GM19463 (cell line): ENCODE measurements at regions not wholly inside any gene's neighbourhood (a gene's known extent, or its start where the extent isn't known, plus 50 kb on each side); places are given as distances from the start of the nearest gene placed in this dataset.

Experiments used
- ATAC-seq: cut with Tn5 transposase; IDR thresholded peaks from one replicate; pipeline ENCODE4 v1.9.1; 2021; ENCODE audit warnings: mild to moderate bottlenecking, moderate library complexity; ENCODE audit not compliant: unreplicated experiment

DNA sequence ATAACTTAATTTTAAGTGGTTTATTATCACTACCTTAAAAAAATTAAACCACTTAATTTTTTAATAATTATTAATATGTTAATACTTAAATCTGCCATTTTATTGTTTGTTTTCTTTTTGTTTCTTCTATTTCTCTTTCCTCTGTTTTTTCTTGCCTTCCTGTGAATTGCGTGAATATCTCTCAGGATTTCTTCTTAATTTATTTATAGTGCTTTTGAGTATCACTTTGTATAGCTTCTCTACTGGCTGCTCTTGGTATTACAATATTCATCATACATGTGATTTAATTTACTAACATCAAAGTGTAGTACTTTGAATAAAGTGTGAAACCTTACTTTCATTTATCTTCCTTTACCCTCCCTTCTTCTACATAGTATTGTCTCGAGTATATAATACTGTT, 349.5 kb upstream of the CPXCR1 start:
- ATAC-seq, result no peak

GRCh38 chrX:88416002-88416401, 331.0 kb upstream of the CPXCR1 start:
- no peak for ATAC-seq

DNA sequence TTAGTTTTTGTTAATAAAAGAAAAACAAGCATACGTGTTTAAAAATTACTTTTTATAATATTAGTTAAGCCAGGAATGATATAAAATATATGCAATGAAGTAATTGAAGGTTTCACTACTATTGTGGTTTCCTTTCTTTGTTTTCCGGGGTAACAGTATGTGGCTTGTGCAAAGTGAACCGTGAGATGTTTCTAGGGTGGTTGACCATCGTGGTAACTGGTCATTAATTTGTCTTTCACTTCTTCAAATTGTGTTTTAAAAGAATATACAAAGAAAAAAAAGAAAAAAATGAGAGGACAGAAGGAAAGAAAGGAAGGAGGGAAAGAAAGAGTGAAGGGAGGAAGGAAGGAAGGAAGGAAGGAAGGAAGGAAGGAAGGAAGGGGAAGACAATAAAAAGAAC, 330.1 kb upstream of the CPXCR1 start:
- no peak for ATAC-seq

GRCh38 chrX:88424071-88424470, 323.0 kb upstream of the CPXCR1 start:
- ATAC-seq, result no peak

GRCh38 chrX:88424541-88424940, 322.5 kb upstream of the CPXCR1 start:
- ATAC-seq, result no peak

DNA sequence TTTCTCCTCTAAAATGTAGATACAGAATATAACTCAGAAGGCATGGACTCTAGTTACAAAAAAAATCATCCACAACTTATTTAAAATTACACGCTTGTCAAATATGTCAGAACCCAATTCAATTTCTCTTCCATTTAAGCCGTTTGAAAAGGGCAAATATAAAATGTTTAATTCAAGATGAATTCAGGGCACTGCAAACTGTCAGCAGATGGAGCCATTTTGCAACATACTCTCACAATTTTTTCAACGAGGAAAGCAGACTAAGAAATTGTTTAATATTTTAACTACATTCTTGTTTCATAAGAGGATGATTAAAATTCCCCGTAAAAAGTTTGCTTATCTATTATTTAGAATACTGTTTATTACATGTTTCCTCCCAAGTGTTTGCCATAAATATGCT, 321.3 kb upstream of the CPXCR1 start:
- ATAC-seq, result no peak

- no peak for ATAC-seq
Measured at GRCh38 chrX:88437563-88437962, 309.5 kb upstream of the CPXCR1 start.

DNA sequence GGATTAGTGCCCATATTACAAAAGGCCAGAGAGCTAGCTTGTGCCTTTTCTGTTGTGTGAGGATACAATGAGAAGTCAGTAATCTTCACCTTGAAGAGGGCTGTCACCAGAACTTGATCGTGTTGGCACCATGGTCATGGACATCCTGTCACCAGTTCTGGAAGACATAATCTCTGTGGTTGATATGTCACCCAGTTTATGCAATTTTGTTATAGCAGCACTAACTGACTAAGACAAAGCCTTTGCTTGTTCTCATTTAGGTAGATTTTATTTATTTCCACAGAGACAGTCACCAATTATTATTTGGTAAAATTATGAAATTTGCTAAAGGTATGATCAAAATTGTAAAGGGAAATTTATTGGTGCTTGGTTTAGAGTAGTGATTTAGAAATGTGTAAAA, 308.8 kb upstream of the CPXCR1 start:
- ATAC-seq, result no peak

DNA sequence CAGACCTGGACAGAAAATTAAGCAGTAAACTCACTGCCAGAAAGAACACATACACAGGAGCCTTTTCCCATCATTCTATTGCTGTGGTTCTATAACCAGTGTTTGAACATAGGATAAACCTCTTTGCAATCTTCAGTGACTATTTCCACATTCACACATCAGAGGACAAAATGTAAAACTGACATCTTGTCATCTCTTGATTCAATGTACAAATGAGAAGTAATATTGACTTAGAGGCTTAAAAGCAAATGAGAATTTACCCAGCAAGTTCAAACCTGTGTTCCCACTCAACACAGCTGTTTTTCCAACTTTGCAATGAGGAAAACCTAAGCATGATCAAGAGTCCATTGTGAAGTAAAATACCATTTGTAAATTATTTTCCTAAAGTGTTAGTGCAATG, 307.1 kb upstream of the CPXCR1 start:
- ATAC-seq, result no peak
